ENCODE measurements at regions not wholly inside any gene's neighbourhood (a gene's known extent, or its start where the extent isn't known, plus 50 kb on each side); places are given as distances from the start of the nearest gene placed in this dataset.
"Not testable (repeated sequence)": the region's sequence is repeated elsewhere in the genome, so short reads cannot be mapped to it uniquely, and the experiment has no call there.

GRCh38 chr4:29708473-29708872 lies 1011.7 kb upstream of the PCDH7 start:
- no peak for DNase-seq (ENCODE audit: low spot score)

- DNase-seq (ENCODE audit: low spot score), result no peak
Measured at GRCh38 chr4:29710519-29710918, 1009.6 kb upstream of the PCDH7 start.

- DNase-seq (ENCODE audit: low spot score), result no peak
Measured at GRCh38 chr4:29711226-29711625, 1008.9 kb upstream of the PCDH7 start.

- DNase-seq (ENCODE audit: low spot score), result no peak
Measured at GRCh38 chr4:29717287-29718057, 1002.7 kb upstream of the PCDH7 start.

- DNase-seq (ENCODE audit: low spot score), result no peak
Measured at GRCh38 chr4:29718136-29718535, 1002.0 kb upstream of the PCDH7 start.

GRCh38 chr4:29722253-29722652 lies 997.9 kb upstream of the PCDH7 start:
- no peak for DNase-seq (ENCODE audit: low spot score)

GRCh38 chr4:29726938-29727337 lies 993.2 kb upstream of the PCDH7 start:
- DNase-seq (ENCODE audit: low spot score), result no peak

- no peak for DNase-seq (ENCODE audit: low spot score)
Measured at GRCh38 chr4:29734343-29735213, 985.6 kb upstream of the PCDH7 start.

GRCh38 chr4:29756966-29757365 lies 963.2 kb upstream of the PCDH7 start:
- DNase-seq (ENCODE audit: low spot score), result no peak

- no peak for DNase-seq (ENCODE audit: low spot score)
Measured at GRCh38 chr4:29762151-29762550, 958.0 kb upstream of the PCDH7 start.

- no peak for DNase-seq (ENCODE audit: low spot score)
Measured at GRCh38 chr4:29770627-29771026, 949.5 kb upstream of the PCDH7 start.

- not testable (repeated sequence) for DNase-seq (ENCODE audit: low spot score)
Measured at GRCh38 chr4:29788123-29788522, 932.0 kb upstream of the PCDH7 start.

GRCh38 chr4:29805245-29805644 lies 914.9 kb upstream of the PCDH7 start:
- no peak for DNase-seq (ENCODE audit: low spot score)

- DNase-seq (ENCODE audit: low spot score), result no peak
Measured at GRCh38 chr4:29805916-29806480, 914.2 kb upstream of the PCDH7 start.

GRCh38 chr4:29817961-29818360 lies 902.2 kb upstream of the PCDH7 start:
- no peak for DNase-seq (ENCODE audit: low spot score)

- DNase-seq (ENCODE audit: low spot score), result no peak
Measured at GRCh38 chr4:29829067-29829466, 891.1 kb upstream of the PCDH7 start.

GRCh38 chr4:29852537-29852936 lies 867.6 kb upstream of the PCDH7 start:
- no peak for DNase-seq (ENCODE audit: low spot score)

GRCh38 chr4:29853833-29854232 lies 866.3 kb upstream of the PCDH7 start:
- no peak for DNase-seq (ENCODE audit: low spot score)

GRCh38 chr4:29861307-29861706 lies 858.9 kb upstream of the PCDH7 start:
- no peak for DNase-seq (ENCODE audit: low spot score)

GRCh38 chr4:29867412-29867811 lies 852.8 kb upstream of the PCDH7 start:
- DNase-seq (ENCODE audit: low spot score), result no peak

- DNase-seq (ENCODE audit: low spot score), result no peak
Measured at GRCh38 chr4:29900336-29900735, 819.8 kb upstream of the PCDH7 start.

GRCh38 chr4:29908276-29908675 lies 811.9 kb upstream of the PCDH7 start:
- no peak for DNase-seq (ENCODE audit: low spot score)

- DNase-seq (ENCODE audit: low spot score), result no peak
Measured at GRCh38 chr4:29927895-29928294, 792.3 kb upstream of the PCDH7 start.
